Neural progenitor cell (in vitro differentiated cells): ENCODE measurements at regions not wholly inside any gene's neighbourhood (a gene's known extent, or its start where the extent isn't known, plus 50 kb on each side); places are given as distances from the start of the nearest gene placed in this dataset.

Experiments
- EZH2 ChIP-seq: fragments of 200-600 bp; sonication (generic); IDR thresholded peaks from 2 replicates; pipeline ENCODE4 v1.6.1; 2017; ENCODE audit warnings: antibody characterized with exemption, mild to moderate bottlenecking, moderate library complexity
- TF ChIP-seq, protein P1 (sequence below): fragments of 200-600 bp; sonication (generic); IDR thresholded peaks from 2 replicates; pipeline ENCODE4 v1.5.1; 2017; ENCODE audit warnings: antibody characterized with exemption, mild to moderate bottlenecking

- TF ChIP-seq, protein P1, sequence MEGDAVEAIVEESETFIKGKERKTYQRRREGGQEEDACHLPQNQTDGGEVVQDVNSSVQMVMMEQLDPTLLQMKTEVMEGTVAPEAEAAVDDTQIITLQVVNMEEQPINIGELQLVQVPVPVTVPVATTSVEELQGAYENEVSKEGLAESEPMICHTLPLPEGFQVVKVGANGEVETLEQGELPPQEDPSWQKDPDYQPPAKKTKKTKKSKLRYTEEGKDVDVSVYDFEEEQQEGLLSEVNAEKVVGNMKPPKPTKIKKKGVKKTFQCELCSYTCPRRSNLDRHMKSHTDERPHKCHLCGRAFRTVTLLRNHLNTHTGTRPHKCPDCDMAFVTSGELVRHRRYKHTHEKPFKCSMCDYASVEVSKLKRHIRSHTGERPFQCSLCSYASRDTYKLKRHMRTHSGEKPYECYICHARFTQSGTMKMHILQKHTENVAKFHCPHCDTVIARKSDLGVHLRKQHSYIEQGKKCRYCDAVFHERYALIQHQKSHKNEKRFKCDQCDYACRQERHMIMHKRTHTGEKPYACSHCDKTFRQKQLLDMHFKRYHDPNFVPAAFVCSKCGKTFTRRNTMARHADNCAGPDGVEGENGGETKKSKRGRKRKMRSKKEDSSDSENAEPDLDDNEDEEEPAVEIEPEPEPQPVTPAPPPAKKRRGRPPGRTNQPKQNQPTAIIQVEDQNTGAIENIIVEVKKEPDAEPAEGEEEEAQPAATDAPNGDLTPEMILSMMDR = no peak
- no peak for TF ChIP-seq EZH2
Observed at GRCh38 chr5:92863666-92864065, 717.4 kb downstream of the NR2F1-AS1 start.
